ENCODE measurements at regions not wholly inside any gene's neighbourhood (a gene's known extent, or its start where the extent isn't known, plus 50 kb on each side); places are given as distances from the start of the nearest gene placed in this dataset.

DNA sequence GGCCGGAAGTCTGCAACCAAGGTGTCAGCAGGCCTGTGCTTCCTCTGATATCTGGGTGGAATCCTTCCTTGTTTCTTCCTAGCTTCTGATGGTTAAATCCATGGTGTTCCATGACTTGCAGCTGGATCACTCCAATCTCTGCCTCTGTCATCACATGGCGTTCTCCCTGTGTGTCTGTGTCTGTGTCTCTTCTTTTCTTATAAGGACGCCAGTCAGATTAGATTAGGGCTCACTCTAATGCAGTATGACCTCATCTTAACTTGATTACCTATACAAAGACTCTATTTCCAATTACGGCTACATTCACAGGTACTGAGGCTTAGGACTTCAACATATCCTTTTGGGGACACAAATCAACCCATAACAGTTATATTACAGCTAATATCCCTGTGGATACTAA is 70.3 kb upstream of the FAM3C start:
- Histone ChIP-seq H3K4me3 (ENCODE audit: low read length in 2 of 2) (no peak overlapping the region), H3K9me3 (ENCODE audit: control insufficient read depth, low read length) (no peaks in the 10 kb centered on the region), H3K27me3 (ENCODE audit: control insufficient read depth in 1 of 2, insufficient read depth in 2 of 2, low read length in 1 of 2) (no peaks in the 10 kb centered on the region), H3K4me1 (ENCODE audit: control insufficient read depth in 1 of 2, insufficient read depth in 2 of 2, low read length in 2 of 2) (no peaks in the 10 kb centered on the region), H3K36me3 (ENCODE audit: control insufficient read depth in 1 of 2, insufficient read depth in 2 of 2, low read length in 1 of 2) (no peaks in the 10 kb centered on the region), H3K27ac (ENCODE audit: low read depth in 1 of 2, low read length in 2 of 2) (no peak overlapping the region)
- intact Hi-C loops (cut with DNase I) = no loop called here
- DNase-seq (no peak), ATAC-seq (ENCODE audit: low FRiP score) (no peak)
- 95 to 98% methylated on average over 4 of the region's 4 CpGs for WGBS, 2 donors

DNA sequence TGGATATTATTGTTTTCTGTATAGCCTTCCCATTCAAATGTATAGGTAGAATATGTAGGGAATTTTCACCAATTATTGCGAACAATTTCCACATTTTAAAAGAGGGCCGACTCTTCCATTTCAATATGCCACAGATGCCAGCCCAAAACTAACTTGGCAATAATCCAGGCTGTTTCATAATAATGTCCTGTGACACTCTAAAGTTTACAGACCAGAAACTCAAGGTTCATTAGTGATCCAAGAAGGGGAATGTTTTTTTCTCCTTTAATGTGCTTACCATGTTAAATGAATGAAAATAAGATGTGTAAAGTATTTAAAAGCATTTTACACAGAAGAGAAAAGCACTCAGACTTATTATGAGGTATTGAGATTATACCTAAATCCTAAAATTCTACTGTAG is 63.0 kb upstream of the FAM3C start:
- DNase-seq (no peak), ATAC-seq (ENCODE audit: low FRiP score) (no peak)
- H3K9me3 ChIP-seq (ENCODE audit: control insufficient read depth, low read length) = peaks cover 2% of the 10 kb centered on the region

DNA sequence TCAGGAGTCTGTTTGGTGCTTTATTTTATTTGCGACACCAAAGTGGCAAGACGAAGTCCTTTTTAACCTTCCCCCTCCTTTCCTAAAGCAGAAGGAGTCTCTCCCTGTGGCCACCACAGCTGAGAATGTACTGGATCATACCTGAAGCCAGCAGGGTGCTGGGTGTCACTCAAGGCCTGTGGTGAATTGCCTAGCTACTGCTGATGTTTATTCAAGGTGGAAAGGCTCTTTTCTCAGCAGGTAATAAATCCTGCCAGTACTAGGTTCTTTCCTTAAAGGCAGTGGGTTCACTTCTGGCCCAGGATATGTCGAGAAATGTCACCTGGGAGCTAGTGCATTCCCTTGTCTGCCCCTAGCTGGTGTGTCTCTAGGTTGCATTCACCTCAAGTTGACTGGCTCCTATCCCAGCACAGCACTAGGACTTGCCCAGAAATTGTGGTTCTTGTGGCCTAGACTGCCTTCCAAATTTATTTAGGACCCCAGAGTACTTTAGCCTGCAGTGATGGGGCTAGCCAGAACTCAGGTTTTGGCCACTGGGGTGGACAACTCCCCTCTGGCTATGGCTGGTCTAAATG is 60.8 kb upstream of the FAM3C start:
- Histone ChIP-seq H3K4me3 (ENCODE audit: low read length in 2 of 2) (no peak overlapping the region), H3K27ac (ENCODE audit: low read depth in 1 of 2, low read length in 2 of 2) (no peak overlapping the region), H3K27me3 (ENCODE audit: control insufficient read depth in 1 of 2, insufficient read depth in 2 of 2, low read length in 1 of 2) (no peaks in the 10 kb centered on the region), H3K9me3 (ENCODE audit: control insufficient read depth, low read length) (peaks cover 2% of the 10 kb centered on the region), H3K36me3 (ENCODE audit: control insufficient read depth in 1 of 2, insufficient read depth in 2 of 2, low read length in 1 of 2) (no peaks in the 10 kb centered on the region), H3K4me1 (ENCODE audit: control insufficient read depth in 1 of 2, insufficient read depth in 2 of 2, low read length in 2 of 2) (no peaks in the 10 kb centered on the region)
- ATAC-seq (ENCODE audit: low FRiP score) (no peak), DNase-seq (no peak)
- whole genome bisulfite sequencing, 2 donors = 87 to 93% methylated on average over 3 of the region's 3 CpGs
- intact Hi-C loops (cut with DNase I) = no loop called here

More for the DNA sequence above, 63.0 kb upstream of the FAM3C start:
- Histone ChIP-seq H3K4me1 (ENCODE audit: control insufficient read depth in 1 of 2, insufficient read depth in 2 of 2, low read length in 2 of 2) (no peaks in the 10 kb centered on the region), H3K27ac (ENCODE audit: low read depth in 1 of 2, low read length in 2 of 2) (no peak overlapping the region), H3K4me3 (ENCODE audit: low read length in 2 of 2) (no peak overlapping the region), H3K27me3 (ENCODE audit: control insufficient read depth in 1 of 2, insufficient read depth in 2 of 2, low read length in 1 of 2) (no peaks in the 10 kb centered on the region), H3K36me3 (ENCODE audit: control insufficient read depth in 1 of 2, insufficient read depth in 2 of 2, low read length in 1 of 2) (no peaks in the 10 kb centered on the region)
- intact Hi-C loops (cut with DNase I) = no loop called here
- 87 to 90% methylated on average over 2 of the region's 2 CpGs for WGBS, 2 donors

DNA sequence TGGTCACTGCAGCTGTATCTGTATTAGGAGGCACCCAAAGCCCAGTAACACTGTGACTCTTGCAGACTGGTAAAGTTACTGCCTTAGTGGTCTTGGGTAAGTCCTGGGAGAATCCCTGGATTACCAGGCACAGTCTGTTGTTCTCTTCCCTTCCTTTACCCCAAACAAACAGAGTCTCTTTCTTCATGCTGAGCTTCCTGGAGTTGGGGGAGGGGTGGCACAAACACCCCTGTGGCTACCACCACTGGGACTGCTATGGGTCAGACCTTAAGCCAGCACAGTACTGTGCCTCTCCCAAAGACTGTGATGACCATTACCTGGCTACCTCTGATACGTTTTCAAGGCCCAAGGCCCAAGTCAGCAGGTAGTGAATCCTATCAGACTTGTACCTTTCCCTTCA is 59.9 kb upstream of the FAM3C start:
- Histone ChIP-seq H3K4me3 (ENCODE audit: low read length in 2 of 2) (no peak overlapping the region), H3K27me3 (ENCODE audit: control insufficient read depth in 1 of 2, insufficient read depth in 2 of 2, low read length in 1 of 2) (no peaks in the 10 kb centered on the region), H3K27ac (ENCODE audit: low read depth in 1 of 2, low read length in 2 of 2) (no peak overlapping the region), H3K4me1 (ENCODE audit: control insufficient read depth in 1 of 2, insufficient read depth in 2 of 2, low read length in 2 of 2) (no peaks in the 10 kb centered on the region), H3K36me3 (ENCODE audit: control insufficient read depth in 1 of 2, insufficient read depth in 2 of 2, low read length in 1 of 2) (no peaks in the 10 kb centered on the region), H3K9me3 (ENCODE audit: control insufficient read depth, low read length) (peaks cover 2% of the 10 kb centered on the region)
- DNase-seq (no peak), ATAC-seq (ENCODE audit: low FRiP score) (no peak)
- intact Hi-C loops (cut with DNase I) = no loop called here
- WGBS, 2 donors = 86 to 89% methylated on average over 1 of the region's 1 CpG

DNA sequence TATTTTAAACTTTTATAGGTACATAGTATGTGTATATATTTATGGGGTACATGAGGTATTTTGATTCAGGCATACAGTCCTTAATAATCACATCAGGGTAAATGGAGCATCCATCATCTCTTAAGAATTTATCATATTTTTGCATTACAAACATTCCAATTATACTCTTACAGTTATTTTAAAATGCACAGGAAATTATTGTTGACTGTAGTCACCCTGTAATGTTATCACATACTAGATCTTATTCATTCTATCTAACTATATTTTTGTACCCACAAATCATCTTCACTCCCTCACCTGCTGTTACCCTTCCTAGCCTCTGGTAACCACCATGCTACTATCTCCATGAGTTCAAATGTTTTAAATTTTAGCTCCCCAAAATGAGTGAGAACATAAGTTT is 56.3 kb upstream of the FAM3C start:
- intact Hi-C loops (cut with DNase I) = no loop called here
- Histone ChIP-seq H3K9me3 (ENCODE audit: control insufficient read depth, low read length) (peaks cover 2% of the 10 kb centered on the region), H3K4me1 (ENCODE audit: control insufficient read depth in 1 of 2, insufficient read depth in 2 of 2, low read length in 2 of 2) (no peaks in the 10 kb centered on the region), H3K4me3 (ENCODE audit: low read length in 2 of 2) (no peak overlapping the region), H3K27me3 (ENCODE audit: control insufficient read depth in 1 of 2, insufficient read depth in 2 of 2, low read length in 1 of 2) (no peaks in the 10 kb centered on the region), H3K36me3 (ENCODE audit: control insufficient read depth in 1 of 2, insufficient read depth in 2 of 2, low read length in 1 of 2) (no peaks in the 10 kb centered on the region), H3K27ac (ENCODE audit: low read depth in 1 of 2, low read length in 2 of 2) (no peak overlapping the region)
- no peak for ATAC-seq (ENCODE audit: low FRiP score)
- DNase-seq = no peak

DNA sequence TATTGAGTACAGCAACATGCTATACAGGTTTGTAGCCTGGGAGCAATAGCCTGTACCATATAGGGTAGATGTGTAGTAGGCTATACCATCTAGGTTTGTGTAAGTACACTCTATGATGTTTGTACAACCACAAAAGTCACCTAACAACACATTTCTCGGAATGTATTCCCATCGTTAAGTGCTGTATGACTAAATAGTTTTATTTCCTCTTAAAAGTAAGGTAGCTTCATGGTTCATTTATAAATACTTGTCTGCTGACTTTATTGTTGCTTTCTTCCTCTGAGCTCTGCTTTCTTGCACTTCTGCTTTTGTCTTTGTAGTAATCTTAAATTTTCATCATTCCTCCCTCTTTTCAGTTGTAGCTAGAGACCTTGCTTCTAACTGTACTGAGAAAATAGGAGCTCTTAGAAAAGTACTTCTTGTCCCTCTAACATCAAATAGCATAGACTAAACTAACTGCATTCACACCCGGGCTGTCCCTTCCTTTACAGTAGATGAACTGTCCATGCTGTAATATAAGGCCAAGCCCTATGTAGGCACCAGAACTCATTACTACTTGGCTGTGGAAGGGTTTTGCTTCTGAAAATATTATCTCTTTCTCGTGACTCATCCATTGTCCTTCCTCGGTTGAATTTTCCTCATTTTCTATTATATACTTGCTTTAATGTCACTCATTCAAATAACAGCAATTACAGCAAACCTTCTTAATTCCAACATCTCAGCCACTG is 55.4 kb upstream of the FAM3C start:
- Histone ChIP-seq H3K9me3 (ENCODE audit: control insufficient read depth, low read length) (peaks cover 2% of the 10 kb centered on the region), H3K27ac (ENCODE audit: low read depth in 1 of 2, low read length in 2 of 2) (no peak overlapping the region), H3K4me3 (ENCODE audit: low read length in 2 of 2) (no peak overlapping the region), H3K4me1 (ENCODE audit: control insufficient read depth in 1 of 2, insufficient read depth in 2 of 2, low read length in 2 of 2) (no peaks in the 10 kb centered on the region), H3K27me3 (ENCODE audit: control insufficient read depth in 1 of 2, insufficient read depth in 2 of 2, low read length in 1 of 2) (no peaks in the 10 kb centered on the region), H3K36me3 (ENCODE audit: control insufficient read depth in 1 of 2, insufficient read depth in 2 of 2, low read length in 1 of 2) (no peaks in the 10 kb centered on the region)
- intact Hi-C loops (cut with DNase I) = no loop called here
- WGBS, 2 donors = 85 to 89% methylated on average over 5 of the region's 5 CpGs
- ATAC-seq (ENCODE audit: low FRiP score) (no peak), DNase-seq (no peak)

DNA sequence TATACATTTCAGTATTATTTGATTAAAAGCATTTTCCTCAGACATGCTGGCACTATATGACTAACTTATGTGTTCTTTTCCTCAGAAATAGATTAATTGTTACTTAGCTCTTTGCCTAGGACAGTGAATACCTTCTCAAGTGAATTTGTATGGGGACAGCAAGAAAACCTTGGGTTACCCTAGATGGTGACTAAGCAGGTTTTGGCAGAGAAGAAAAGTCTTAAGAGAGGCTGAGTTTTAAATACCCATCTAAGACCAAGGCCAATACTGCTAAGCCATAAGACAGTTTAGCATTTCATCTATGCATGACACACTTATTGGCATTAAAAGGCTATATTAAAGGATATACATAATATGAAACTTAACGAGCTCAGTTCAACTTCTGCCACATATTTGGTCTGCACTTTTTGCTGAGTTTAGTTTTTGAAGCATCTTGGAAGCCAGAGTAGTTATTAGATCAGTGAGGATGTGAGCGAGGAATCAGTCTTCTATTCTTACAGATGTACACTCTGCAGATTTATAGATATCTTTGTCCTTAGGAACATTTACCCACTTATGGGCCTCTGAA is 54.6 kb upstream of the FAM3C start:
- H3K9me3 ChIP-seq (ENCODE audit: control insufficient read depth, low read length) = no peaks in the 10 kb centered on the region
- no peaks in the 10 kb centered on the region for H3K27me3 ChIP-seq (ENCODE audit: control insufficient read depth in 1 of 2, insufficient read depth in 2 of 2, low read length in 1 of 2)
- 86 to 91% methylated on average over 2 of the region's 2 CpGs for WGBS, 2 donors
- H3K36me3 ChIP-seq (ENCODE audit: control insufficient read depth in 1 of 2, insufficient read depth in 2 of 2, low read length in 1 of 2) = no peaks in the 10 kb centered on the region
- H3K4me3 ChIP-seq (ENCODE audit: low read length in 2 of 2) = no peak overlapping the region
- H3K27ac ChIP-seq (ENCODE audit: low read depth in 1 of 2, low read length in 2 of 2) = no peak overlapping the region
- ATAC-seq (ENCODE audit: low FRiP score) (no peak), DNase-seq (no peak)
- no peaks in the 10 kb centered on the region for H3K4me1 ChIP-seq (ENCODE audit: control insufficient read depth in 1 of 2, insufficient read depth in 2 of 2, low read length in 2 of 2)
- intact Hi-C loops (cut with DNase I) = no loop called here

DNA sequence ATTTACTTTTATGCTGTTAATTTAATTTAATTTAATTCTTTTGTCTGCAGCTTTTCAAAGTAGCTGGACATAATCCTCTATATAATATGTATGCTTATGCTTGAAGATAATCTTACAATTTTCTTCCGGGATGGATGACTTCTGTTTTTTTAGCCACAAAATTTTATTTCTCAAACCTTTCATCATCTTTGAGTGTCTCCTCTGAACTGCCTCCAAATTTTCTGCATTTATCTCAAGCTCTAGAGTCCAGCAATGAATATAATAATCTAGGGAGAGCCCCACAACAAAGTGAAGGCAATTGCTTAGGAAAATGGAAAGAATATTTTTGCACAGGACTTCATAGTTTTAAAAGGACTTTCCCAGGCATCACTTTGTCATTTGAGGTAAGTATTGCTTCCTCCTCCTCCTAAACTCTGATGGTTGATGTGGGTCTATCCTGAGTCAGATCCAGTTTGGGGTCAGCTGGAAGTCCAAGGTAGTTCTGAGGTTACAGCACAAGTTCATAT is 53.7 kb upstream of the FAM3C start:
- Histone ChIP-seq H3K27me3 (ENCODE audit: control insufficient read depth in 1 of 2, insufficient read depth in 2 of 2, low read length in 1 of 2) (no peaks in the 10 kb centered on the region), H3K36me3 (ENCODE audit: control insufficient read depth in 1 of 2, insufficient read depth in 2 of 2, low read length in 1 of 2) (no peaks in the 10 kb centered on the region), H3K27ac (ENCODE audit: low read depth in 1 of 2, low read length in 2 of 2) (no peak overlapping the region), H3K4me1 (ENCODE audit: control insufficient read depth in 1 of 2, insufficient read depth in 2 of 2, low read length in 2 of 2) (no peaks in the 10 kb centered on the region), H3K9me3 (ENCODE audit: control insufficient read depth, low read length) (no peaks in the 10 kb centered on the region), H3K4me3 (ENCODE audit: low read length in 2 of 2) (no peak overlapping the region)
- no peak for DNase-seq
- ATAC-seq (ENCODE audit: low FRiP score) = no peak
- intact Hi-C loops (cut with DNase I) = no loop called here
- whole genome bisulfite sequencing, 2 donors = 61 to 76% methylated on average over 1 of the region's 1 CpG

DNA sequence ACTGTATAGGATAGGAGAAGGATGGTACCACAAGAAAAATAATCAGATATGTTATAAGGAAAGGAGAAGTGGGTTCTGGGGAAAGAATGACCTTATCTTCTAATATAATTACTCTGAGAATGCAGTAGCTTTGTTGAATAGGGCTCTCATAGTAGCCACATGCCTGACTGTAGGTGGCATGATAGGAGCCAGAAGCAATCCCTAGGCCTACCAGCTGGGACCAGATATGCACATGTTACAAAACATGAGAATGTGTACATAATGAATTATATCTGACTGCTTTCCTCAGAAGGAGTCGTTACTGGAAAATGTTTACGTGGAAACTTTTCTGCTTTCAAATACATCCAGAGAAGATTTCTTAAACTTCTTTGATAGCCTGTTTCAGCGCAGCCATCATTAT is 53.2 kb upstream of the FAM3C start:
- intact Hi-C loops (cut with DNase I) = no loop called here
- no peaks in the 10 kb centered on the region for H3K4me1 ChIP-seq (ENCODE audit: control insufficient read depth in 1 of 2, insufficient read depth in 2 of 2, low read length in 2 of 2)
- no peak overlapping the region for H3K27ac ChIP-seq (ENCODE audit: low read depth in 1 of 2, low read length in 2 of 2)
- no peaks in the 10 kb centered on the region for H3K27me3 ChIP-seq (ENCODE audit: control insufficient read depth in 1 of 2, insufficient read depth in 2 of 2, low read length in 1 of 2)
- H3K9me3 ChIP-seq (ENCODE audit: control insufficient read depth, low read length) = no peaks in the 10 kb centered on the region
- DNase-seq (no peak), ATAC-seq (ENCODE audit: low FRiP score) (no peak)
- H3K36me3 ChIP-seq (ENCODE audit: control insufficient read depth in 1 of 2, insufficient read depth in 2 of 2, low read length in 1 of 2) = no peaks in the 10 kb centered on the region
- H3K4me3 ChIP-seq (ENCODE audit: low read length in 2 of 2) = no peak overlapping the region
- WGBS, 2 donors = 72 to 77% methylated on average over 3 of the region's 3 CpGs

Measured in aorta (tissue), 5 donors.